Progenitor cell of endocrine pancreas (in vitro differentiated cells): ENCODE measurements at regions not wholly inside any gene's neighbourhood (a gene's known extent, or its start where the extent isn't known, plus 50 kb on each side); places are given as distances from the start of the nearest gene placed in this dataset.

Source experiments
- DNase-seq: peaks from one replicate; pipeline ENCODE4 v3.0.0; 2021; ENCODE audit warnings: low spot score; ENCODE audit not compliant: unreplicated experiment
- H3K27ac Mint-ChIP-seq: 2 replicates; pipeline ENCODE4 v1.8.0; 2021; ENCODE audit warnings: mild to moderate bottlenecking, moderate library complexity, mixed read lengths
- H3K27me3 Mint-ChIP-seq: 2 replicates; pipeline ENCODE4 v1.8.0; 2021; ENCODE audit warnings: mixed read lengths
- H3K36me3 Mint-ChIP-seq: 2 replicates; pipeline ENCODE4 v1.8.0; 2022; ENCODE audit warnings: mixed read lengths; ENCODE audit not compliant: insufficient read depth
- H3K4me1 Mint-ChIP-seq: 2 replicates; pipeline ENCODE4 v1.8.0; 2021; ENCODE audit warnings: low read depth, mixed read lengths
- H3K4me3 Mint-ChIP-seq: 2 replicates; pipeline ENCODE4 v1.8.0; 2021; ENCODE audit warnings: low read depth, mild to moderate bottlenecking, moderate library complexity, mixed read lengths
- H3K9me3 Mint-ChIP-seq: 2 replicates; pipeline ENCODE4 v1.8.0; 2021; ENCODE audit warnings: low read depth, mixed read lengths
- CTCF ChIP-seq: fragments of 200-600 bp; sonication (generic); IDR thresholded peaks from one replicate; pipeline ENCODE4 v1.5.0; 2021; ENCODE audit warnings: antibody characterized with exemption, mild to moderate bottlenecking; ENCODE audit not compliant: unreplicated experiment

- no peaks in the 10 kb centered on the region for H3K36me3 Mint-ChIP-seq
- TF ChIP-seq CTCF = no peak
- no peaks in the 10 kb centered on the region for H3K9me3 Mint-ChIP-seq
- peaks cover 16% of the 10 kb centered on the region for H3K27me3 Mint-ChIP-seq
- H3K27ac Mint-ChIP-seq = no peak overlapping the region
- no peak overlapping the region for H3K4me3 Mint-ChIP-seq
- DNase-seq = no peak
- no peaks in the 10 kb centered on the region for H3K4me1 Mint-ChIP-seq
These were observed 125.5 kb downstream of the ANKRD60 start for GRCh38 chr20:58102744-58103516.

- no peaks in the 10 kb centered on the region for H3K36me3 Mint-ChIP-seq
- no peak overlapping the region for H3K4me3 Mint-ChIP-seq
- no peak for TF ChIP-seq CTCF
- H3K27me3 Mint-ChIP-seq = peaks cover 18% of the 10 kb centered on the region
- H3K4me1 Mint-ChIP-seq = no peaks in the 10 kb centered on the region
- DNase-seq = no peak
- no peaks in the 10 kb centered on the region for H3K9me3 Mint-ChIP-seq
- no peak overlapping the region for H3K27ac Mint-ChIP-seq
These were observed 126.2 kb downstream of the ANKRD60 start for GRCh38 chr20:58102261-58102660.

- Mint-ChIP-seq H3K27ac (no peak overlapping the region), H3K36me3 (no peaks in the 10 kb centered on the region), H3K9me3 (no peaks in the 10 kb centered on the region), H3K4me3 (no peak overlapping the region), H3K4me1 (no peaks in the 10 kb centered on the region), H3K27me3 (peaks cover 22% of the 10 kb centered on the region)
- TF ChIP-seq CTCF = no peak
- DNase-seq = no peak
These were observed 127.6 kb downstream of the ANKRD60 start for GRCh38 chr20:58100731-58101356.

GRCh38 chr20:58099956-58100730, 128.3 kb downstream of the ANKRD60 start:
- Mint-ChIP-seq H3K36me3 (no peaks in the 10 kb centered on the region), H3K27me3 (peaks cover 20% of the 10 kb centered on the region), H3K4me3 (no peak overlapping the region), H3K27ac (no peak overlapping the region), H3K9me3 (no peaks in the 10 kb centered on the region), H3K4me1 (no peaks in the 10 kb centered on the region)
- no peak for DNase-seq
- no peak for TF ChIP-seq CTCF

GRCh38 chr20:58099291-58099935, 129.0 kb downstream of the ANKRD60 start:
- no peaks in the 10 kb centered on the region for H3K36me3 Mint-ChIP-seq
- H3K4me3 Mint-ChIP-seq = no peak overlapping the region
- no peaks in the 10 kb centered on the region for H3K9me3 Mint-ChIP-seq
- no peak for TF ChIP-seq CTCF
- peaks cover 20% of the 10 kb centered on the region for H3K27me3 Mint-ChIP-seq
- no peak for DNase-seq
- no peak overlapping the region for H3K27ac Mint-ChIP-seq
- H3K4me1 Mint-ChIP-seq = no peaks in the 10 kb centered on the region
